ENCODE measurements at regions not wholly inside any gene's neighbourhood (a gene's known extent, or its start where the extent isn't known, plus 50 kb on each side); places are given as distances from the start of the nearest gene placed in this dataset.
"Not testable (repeated sequence)": the region's sequence is repeated elsewhere in the genome, so short reads cannot be mapped to it uniquely, and the experiment has no call there.

DNA sequence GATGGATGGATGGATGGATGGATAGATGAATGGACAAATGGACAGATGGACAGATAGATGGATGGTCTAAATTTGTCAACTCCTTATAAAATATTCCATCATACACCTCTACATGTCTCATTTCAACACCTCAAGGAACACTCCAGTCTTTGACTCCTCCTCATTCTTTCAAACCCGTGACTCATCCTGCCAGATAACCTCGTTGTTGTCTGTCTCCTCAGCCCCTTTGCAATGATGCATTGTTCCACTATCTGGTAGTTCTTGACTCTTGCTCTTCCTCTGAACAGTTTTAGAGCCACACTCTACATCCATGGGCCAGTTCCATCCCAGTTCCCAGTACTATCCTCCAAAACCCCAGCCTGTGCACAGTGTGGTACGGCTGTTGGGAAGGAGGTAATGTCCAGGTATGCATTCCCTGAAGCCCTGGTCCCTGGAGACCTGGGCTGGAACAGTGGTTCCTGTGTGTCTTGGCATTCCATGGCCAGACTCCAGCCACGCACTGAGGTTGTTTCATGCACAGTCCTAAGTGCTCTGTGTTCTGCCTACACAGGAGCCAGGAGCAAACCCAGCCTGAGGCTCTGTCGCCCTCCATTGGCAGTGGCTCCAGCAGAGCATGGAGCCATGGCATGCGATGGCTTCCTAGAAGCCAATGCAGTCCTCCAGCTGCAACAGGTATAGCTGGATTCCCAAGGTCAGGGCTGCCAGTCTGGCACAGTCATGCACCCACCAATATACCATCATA is 105.7 kb downstream of the C17orf67 start:
- Histone ChIP-seq H3K4me3 (no peak overlapping the region), H3K27ac (no peak overlapping the region)

DNA sequence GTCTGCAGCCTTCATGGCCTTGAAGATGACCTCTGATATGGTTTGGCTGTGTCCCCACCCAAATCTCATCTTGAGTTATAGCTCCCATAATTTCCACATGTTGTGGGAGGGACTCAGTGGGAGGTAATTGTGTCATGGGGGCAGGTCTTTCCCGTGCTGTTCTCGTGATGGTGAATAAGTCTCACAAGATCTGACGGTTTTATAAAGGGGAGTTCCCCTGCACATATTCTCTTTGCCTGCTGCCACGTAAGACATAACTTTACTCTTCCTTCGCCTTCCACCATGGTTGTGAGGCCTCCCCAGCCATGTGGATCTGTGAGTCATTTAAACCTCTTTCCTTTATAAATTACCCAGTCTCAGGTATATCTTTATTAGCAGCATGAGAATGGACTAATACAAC is 102.6 kb downstream of the C17orf67 start:
- H3K27ac ChIP-seq, H3K4me3 ChIP-seq: not testable (repeated sequence)

DNA sequence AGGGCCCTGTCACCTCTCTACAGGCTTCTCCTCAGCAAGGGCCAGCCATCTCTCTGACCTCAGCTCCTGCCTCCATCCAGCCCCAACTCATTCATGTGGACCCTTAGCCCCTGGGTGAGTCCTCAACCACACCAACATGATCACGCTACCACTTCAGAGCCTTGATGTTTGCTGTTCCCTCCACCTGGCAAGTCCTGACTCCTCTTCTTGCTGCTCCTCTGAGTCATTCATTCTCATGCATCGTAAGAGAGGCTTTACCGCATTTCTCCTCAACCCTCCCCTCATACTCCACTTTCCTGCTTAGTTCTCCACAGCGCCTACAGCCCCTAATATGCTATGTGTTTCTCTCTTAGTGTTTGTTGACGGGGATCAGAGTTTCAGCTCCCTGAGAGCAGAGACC is 99.9 kb downstream of the C17orf67 start:
- Histone ChIP-seq H3K27ac (no peak overlapping the region), H3K4me3 (no peak overlapping the region)

DNA sequence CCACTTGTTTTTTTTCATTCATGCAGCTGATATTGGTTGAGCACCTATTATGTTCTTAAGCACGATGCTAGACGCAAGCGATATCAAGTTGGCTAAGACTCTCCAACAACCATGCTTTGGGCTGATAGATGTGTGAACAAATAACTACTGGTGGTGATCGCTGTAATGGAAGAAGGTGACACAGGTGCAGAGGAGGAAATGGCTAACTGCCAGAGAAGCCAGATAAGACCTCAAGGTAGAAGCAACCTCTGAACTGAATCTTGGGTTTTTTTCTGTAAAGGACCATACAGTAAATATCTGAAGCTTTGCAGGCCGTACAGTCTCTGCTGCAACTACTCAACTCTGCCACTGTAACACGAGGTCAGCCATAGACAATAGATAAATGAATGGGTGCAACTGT is 97.9 kb downstream of the C17orf67 start:
- Histone ChIP-seq H3K27ac (no peak overlapping the region), H3K4me3 (no peak overlapping the region)

DNA sequence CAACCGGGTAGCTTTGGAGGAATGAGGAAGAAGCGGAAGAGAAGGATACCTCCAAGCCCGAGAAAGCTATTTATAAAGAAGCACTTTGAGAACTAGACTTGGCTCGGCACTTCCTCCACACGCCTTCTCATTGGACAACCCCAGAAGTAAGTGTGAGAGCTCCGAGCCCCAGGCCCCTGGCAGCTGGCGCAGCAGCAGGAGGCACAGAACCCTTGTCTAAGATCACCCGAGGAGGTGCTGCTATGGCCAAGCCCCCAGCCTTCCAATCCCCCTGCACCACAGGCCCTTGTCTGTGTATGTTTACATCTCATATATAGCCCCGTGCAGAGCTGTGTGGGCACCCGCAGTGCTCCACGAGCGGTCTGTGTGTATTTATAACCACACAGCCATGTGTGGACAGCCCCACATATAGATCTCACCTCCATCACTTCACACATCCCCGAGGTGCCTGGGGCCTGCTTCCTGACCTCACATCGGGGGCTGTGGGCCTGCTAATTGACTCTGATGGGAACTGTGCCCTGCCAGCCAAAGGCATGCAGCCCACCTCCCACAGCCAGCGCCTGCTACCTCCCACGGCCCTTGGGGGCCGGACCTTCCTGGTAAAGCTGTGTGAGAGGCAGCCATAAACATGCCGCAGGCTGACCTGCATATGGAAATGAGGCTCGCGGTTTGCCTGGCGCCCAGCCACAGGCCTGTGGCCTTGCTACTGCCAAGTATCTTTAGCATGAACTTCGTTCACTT is 96.1 kb downstream of the C17orf67 start:
- no peak overlapping the region for H3K4me3 ChIP-seq

DNA sequence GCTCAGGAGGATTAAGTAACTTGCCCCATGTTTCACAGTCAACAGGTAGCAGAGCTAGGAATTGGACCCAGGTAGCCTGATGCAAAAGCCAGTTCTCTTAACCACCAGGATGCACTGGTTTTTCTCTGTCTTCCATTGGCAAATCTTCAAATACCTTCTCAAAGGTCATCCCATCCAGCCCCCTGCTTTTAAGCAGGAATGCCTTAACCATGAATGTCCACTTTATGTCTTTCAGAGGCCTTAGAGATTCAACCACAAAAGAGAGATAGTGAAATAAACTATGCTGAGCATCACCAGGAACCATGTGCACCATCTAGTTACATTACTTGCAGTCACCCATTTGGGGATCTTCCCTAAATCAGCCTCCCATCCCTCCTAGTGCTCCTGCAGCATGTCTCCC is 94.3 kb downstream of the C17orf67 start:
- no peak overlapping the region for H3K27ac ChIP-seq
- no peak overlapping the region for H3K4me3 ChIP-seq

More for the DNA sequence above, 96.1 kb downstream of the C17orf67 start:
- no peak overlapping the region for H3K27ac ChIP-seq

DNA sequence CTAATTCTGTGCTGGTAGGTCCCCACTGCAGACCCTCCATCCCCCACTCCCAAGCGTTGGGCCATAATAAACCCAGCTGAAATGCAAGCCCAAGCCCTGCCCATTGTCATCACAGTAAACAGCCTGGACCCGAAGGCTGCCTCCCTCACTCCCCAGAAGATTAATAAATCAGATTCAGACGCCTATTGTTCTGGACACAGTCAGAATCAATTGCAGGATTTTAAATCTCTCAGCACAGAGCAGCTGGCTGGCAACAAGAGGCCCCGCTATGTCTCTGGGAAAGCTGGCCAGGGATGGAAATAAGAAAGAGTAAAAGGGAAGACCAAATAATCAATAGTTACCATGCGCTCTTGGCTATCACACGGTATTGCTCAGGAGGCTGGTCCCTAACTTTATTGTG is 93.9 kb downstream of the C17orf67 start:
- no peak overlapping the region for H3K27ac ChIP-seq
- no peak overlapping the region for H3K4me3 ChIP-seq

DNA sequence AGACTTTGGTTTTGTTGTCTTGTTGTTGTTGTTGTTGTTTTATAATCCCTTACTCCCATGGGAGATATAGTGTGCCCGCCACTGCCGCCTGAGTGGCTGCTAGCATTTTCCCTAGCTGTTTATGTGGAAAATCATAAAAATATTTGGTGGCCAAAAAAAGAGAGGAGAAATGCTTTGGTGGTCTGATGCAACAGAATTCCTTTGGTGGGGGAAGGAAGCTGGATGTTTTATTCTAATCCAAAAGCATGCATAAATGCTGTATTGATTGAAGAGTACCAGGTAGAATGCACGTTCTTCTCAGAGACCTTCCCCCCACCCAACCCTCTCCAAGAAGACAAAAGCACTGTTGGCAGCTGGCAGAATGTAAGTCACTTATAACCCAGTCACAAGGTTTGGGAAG is 93.2 kb downstream of the C17orf67 start:
- H3K27ac ChIP-seq: no peak overlapping the region
- no peak overlapping the region for H3K4me3 ChIP-seq
